ENCODE measurements at regions not wholly inside any gene's neighbourhood (a gene's known extent, or its start where the extent isn't known, plus 50 kb on each side); places are given as distances from the start of the nearest gene placed in this dataset.
"Not testable (repeated sequence)": the region's sequence is repeated elsewhere in the genome, so short reads cannot be mapped to it uniquely, and the experiment has no call there.

- not testable (repeated sequence) for DNase-seq (ENCODE audit: low read depth)
These were observed 85.9 kb upstream of the GRAMD1B start for GRCh38 chr11:123344188-123344587.

DNA sequence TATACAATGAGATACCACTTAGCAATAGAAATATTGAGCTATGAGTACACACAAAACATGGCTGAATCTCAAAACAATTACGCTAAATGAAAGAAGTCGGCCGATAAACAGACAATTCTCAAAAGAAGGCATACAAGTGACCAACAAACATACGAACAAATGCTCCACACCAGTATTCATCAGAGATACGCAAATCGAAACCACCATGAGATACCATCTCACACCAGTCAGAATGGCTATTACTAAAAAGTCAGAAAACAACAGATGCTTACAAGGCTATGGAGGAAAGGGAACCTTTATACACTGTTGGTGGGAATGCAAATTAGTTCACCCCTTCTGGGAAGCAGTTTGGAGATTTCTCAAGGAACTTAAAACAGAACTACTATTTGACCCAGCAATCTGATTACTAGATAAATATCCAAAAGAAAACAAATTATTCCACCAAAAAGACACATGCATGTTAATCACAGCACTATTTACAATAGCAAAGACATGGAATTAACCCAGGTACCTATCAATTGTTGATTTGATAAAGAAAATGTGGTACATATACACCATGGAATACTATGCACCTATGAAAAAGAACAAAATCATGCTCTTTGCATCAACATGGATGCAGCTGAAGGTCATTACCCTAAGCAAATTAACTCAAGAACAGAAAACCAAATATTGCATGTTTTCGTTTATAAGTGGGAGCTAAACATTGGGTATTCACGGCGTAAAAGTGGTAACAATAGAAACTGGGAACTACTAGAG, 90.9 kb upstream of the GRAMD1B start:
- no peak for DNase-seq (ENCODE audit: low read depth)

DNA sequence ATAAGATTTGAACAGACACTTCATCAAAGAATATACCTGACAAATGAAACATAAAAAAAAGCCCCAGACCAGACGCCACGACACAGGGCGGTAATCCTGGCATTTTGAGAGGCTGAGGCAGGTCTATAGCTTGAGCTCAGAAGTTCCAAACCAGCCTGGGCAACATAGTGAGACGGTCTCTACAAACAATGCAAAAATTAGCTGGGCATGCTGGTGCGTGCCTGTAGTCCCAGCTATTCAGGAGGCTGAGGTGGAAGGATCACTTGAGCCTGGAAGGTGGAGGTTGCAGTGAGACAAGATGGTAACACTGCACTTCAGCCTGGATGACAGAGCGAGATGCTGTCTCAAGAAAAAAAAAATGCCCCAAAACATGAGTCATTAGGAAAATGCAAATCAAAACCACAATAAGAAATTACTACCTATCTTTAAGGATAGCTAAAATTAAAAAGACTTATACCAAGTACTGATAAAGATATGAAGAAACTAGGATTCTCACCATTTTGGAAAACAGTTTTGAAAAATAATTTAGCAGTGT, 91.7 kb upstream of the GRAMD1B start:
- no peak for DNase-seq (ENCODE audit: low read depth)

GRCh38 chr11:123334925-123335324, 95.1 kb upstream of the GRAMD1B start:
- DNase-seq (ENCODE audit: low read depth) = no peak

- DNase-seq (ENCODE audit: low read depth) = not testable (repeated sequence)
These were observed 97.5 kb upstream of the GRAMD1B start for GRCh38 chr11:123332577-123332976.

DNA sequence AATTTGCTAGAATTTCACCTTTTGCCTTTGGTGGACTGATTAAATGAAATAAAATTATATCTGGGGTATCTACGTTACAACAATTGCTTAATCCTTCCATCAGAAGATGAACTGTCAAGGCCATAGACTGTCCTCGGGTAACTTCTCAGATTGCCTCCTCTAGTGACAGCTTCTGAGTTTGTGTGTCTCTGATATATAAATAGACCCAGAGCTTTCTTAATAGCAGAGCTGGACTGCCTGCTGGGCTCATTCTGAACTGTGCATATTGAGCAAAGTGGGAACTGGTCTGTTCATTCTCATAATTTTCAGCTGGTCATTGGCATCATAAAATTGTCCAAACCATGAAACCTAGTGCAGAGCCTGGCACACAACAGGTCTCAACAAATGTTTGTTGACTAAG, 99.1 kb upstream of the GRAMD1B start:
- no peak for DNase-seq (ENCODE audit: low read depth)

DNA sequence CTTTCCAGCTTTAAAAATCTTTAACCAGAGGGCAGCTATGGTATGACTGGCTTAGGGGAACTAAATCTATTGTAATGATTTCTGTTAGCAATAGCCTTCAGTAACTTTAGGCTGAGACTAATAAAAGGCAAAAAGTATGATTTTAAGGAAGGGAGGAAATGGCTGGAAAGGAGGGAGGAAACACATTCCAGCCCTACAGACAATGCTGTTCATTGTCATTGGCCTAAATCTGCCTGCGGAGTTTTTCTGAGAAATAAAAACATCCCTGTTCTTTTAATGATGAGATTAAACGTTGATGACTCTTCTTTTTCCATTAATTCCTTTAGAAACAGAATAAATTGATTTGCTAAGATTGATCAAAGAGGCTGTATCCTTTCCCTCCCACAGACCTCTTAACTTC, 99.6 kb upstream of the GRAMD1B start:
- DNase-seq (ENCODE audit: low read depth) = no peak

- no peak for DNase-seq (ENCODE audit: low read depth)
These were observed 100.0 kb upstream of the GRAMD1B start for GRCh38 chr11:123330071-123330470.

DNA sequence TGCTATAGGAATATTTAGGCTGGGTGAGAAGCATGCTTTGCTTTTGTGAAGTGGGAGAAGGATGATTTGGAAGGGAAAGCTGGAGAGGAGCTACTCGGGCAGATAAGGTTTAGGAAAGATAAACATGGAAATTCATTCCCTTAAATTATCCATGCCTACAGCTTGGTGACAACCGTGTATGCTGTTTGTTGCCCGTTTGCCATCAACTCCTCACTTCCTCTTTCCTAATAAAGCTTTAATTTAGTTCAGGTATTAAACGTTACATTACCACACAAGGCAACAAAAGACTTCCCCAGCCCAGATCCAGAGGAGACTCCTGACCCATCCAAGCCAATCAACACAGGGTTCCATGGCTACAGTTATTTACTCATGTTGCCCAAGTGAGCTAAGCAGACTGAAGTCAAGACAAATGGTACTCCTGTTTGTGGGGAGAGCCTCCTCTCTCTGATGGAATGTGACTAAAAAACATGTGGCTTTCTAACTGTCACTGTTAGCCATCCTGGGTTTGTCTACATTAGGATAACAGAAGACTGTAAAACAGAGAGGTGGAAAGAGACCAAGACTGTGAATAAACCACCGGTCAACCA, 101.7 kb upstream of the GRAMD1B start:
- DNase-seq (ENCODE audit: low read depth) = no peak

DNA sequence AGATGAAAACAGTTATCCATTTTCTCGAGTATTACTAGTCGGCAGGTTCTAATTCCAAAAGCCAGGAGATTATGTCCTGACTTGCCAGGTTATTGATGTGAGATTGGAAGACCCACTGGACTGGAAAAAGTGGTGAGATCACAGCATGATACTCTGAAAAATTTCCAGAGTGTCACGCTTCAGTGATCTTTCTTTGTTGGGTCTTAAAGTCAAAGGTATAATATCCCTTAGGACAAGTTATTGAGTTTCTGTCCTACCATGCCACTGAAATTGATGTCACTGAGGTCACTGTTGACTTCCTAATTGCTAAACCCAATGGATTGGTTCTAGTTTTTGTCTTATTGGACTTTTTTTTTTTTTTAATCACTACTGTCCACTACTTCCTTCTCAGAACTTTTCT, 104.5 kb upstream of the GRAMD1B start:
- DNase-seq (ENCODE audit: low read depth) = no peak

- DNase-seq (ENCODE audit: low read depth) = no peak
These were observed 106.5 kb upstream of the GRAMD1B start for GRCh38 chr11:123323568-123323967.

GRCh38 chr11:123321636-123322035, 108.4 kb upstream of the GRAMD1B start:
- no peak for DNase-seq (ENCODE audit: low read depth)

DNA sequence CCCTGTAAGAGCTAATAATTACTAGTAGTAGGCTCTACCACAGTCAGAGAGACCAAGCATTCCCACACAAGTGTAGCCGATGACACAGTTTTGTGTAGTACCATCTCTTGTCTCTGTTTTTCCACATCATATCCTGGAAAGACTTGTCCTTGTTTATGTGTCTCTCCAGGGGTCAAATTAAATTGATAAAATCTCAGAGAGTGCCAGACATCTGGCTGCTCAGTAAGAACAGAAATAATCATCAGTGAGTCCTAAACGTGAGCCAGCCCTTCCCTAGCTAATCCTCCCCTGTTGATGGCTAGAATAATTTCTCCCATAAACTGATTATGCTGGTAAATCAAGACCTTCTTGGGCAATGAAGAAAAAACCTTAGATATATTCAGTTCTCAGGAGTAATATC, 111.4 kb upstream of the GRAMD1B start:
- no peak for DNase-seq (ENCODE audit: low read depth)

DNA sequence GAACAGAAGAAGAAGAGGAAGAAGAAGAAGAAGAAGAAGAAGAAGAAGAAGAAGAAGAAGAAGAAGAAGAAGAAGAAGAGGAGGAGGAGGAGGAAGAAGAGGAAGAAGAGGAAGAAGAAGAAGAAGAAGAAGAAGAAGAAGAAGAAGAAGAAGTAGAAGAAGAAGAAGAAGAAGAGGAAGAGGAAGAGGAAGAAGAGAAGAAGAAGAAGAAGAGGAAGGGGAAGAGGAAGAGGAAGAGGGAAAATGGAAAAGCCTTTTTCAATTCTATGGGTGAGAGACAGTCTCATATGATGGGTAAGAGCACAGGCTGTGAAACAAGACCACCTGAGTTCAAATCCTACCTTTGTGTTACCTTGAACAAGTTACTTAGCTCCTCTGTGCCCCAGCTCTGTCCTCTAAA, 111.9 kb upstream of the GRAMD1B start:
- not testable (repeated sequence) for DNase-seq (ENCODE audit: low read depth)

DNA sequence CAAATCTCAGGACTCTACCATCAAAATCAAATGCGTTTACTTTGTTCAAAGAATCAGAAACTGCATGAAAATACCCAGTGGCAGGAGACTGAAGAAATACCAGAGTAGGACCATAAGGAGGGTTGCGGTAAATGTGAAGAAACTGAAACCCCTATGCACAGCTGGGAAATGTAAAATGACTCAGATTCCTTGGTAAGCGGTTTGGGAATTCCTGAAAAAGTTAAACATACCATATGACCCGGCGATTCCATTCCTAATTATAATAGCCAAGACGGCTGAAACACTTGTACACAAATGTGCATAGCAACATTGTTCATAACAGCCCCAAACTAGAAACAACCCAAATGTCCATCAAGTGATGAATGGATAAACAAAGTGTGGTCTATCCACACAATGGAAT, 114.1 kb upstream of the GRAMD1B start:
- no peak for DNase-seq (ENCODE audit: low read depth)

DNA sequence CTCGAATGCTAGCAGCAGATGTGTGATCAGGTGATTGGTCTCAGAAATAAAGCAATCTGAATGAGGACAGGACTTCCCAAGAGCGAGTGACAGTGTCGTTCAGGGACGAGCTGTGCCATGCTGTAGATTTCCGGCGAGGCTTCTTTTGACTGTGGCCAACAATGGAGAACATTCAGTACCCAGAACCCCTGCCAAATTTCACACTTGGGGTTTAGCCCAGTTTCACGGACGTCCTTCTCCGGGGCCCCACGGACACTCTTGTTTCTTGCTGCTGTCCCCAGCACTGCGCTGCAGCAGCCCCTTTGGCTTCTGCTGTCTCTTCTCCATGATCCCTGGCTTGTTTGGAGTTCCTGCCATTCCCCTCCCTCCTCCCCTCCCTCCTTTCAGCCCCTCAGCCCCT, 115.1 kb upstream of the GRAMD1B start:
- DNase-seq (ENCODE audit: low read depth) = no peak

DNA sequence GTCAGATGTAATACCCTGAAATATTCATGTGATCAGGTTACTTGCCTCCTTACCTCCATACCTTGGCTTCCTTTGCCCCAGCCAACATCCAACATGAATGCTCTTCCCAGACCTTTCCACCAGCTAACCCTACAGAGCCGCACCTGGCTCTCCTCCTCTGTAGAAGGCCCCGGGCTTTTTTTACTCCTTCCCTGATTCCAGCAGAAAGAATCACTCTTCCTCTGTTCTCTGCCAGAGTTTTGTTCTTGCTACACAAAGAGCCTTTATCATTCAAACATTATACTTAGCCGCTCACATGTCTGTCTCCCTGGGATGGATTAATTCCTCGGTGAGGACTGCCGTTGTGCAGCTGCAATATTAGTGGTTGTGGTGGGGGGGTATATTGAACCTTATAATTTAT, 116.8 kb upstream of the GRAMD1B start:
- DNase-seq (ENCODE audit: low read depth) = no peak

GRCh38 chr11:123308077-123308476, 113.0 kb upstream of the CLMP start:
- no peak for DNase-seq (ENCODE audit: low read depth)

- no peak for DNase-seq (ENCODE audit: low read depth)
These were observed 112.2 kb upstream of the CLMP start for GRCh38 chr11:123307276-123307675.

GRCh38 chr11:123306531-123306930, 111.5 kb upstream of the CLMP start:
- no peak for DNase-seq (ENCODE audit: low read depth)

- no peak for DNase-seq (ENCODE audit: low read depth)
These were observed 110.7 kb upstream of the CLMP start for GRCh38 chr11:123305601-123306375.

DNA sequence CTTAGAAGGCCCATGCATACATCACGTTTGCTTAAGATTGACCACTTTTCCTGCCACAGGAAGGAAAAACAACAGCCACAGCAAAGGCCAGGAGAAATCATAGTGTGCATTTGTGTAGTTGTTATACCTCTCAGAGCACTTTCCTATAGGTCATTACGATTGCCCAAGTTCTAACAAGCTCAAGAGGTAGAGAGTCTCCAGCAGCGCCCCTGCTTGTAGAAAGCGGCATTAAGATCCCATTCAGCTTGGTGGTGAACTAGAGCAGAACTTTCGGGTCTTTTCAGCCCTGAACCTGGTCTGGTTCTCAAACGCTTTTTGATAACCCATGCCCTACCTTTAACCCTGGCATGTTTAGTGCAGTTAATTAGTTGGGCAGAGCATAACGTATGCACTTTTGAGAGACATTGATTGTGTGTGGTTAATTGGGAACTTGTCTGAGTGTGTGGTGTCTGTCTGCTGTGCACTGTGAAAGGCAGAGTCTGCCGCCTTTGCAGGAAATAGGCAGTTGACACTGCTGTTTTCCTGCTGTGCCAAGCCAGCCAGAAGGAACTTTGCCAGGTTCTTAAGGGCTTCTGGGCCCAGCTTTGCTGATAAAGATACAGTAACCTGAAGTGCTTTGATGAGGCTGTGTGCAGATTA, 109.9 kb upstream of the CLMP start:
- DNase-seq (ENCODE audit: low read depth) = no peak

All from CMK (cell line).